LNCAP (cell line): ENCODE measurements at regions not wholly inside any gene's neighbourhood (a gene's known extent, or its start where the extent isn't known, plus 50 kb on each side); places are given as distances from the start of the nearest gene placed in this dataset.

ENCODE experiments used
- CTCF ChIP-seq: fragments of 450-650 bp; IDR thresholded peaks from 2 replicates; pipeline ENCODE4 v1.5.1; 2017; ENCODE audit warnings: mild to moderate bottlenecking

GRCh38 chr17:6352016-6352415, 82.9 kb downstream of the AIPL1 start:
- no peak for TF ChIP-seq CTCF

- no peak for TF ChIP-seq CTCF
These were observed 84.1 kb downstream of the AIPL1 start for GRCh38 chr17:6350806-6351205.

DNA sequence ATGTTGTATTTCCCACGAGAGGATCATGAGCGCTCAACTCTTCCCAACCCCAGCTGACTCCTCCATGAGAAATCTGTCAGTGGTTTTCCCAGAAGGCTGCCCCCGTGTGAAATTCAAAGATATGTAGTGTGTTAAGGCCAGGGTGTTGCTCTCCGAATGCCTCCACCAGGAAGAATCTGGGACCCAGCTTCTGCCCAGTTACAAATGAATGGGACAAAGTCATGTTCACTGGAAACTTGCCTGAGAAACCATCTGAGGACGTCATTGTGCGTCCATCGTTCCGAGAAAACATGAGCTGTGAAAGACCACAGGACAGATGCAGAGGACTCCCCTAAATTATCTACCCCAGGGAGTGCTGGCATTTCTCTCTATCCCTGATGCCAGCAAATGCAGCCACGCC, 86.0 kb downstream of the AIPL1 start:
- no peak for TF ChIP-seq CTCF

- TF ChIP-seq CTCF = no peak
These were observed 87.1 kb downstream of the AIPL1 start for GRCh38 chr17:6347776-6348175.

- TF ChIP-seq CTCF = no peak
These were observed 87.9 kb downstream of the AIPL1 start for GRCh38 chr17:6346986-6347385.

DNA sequence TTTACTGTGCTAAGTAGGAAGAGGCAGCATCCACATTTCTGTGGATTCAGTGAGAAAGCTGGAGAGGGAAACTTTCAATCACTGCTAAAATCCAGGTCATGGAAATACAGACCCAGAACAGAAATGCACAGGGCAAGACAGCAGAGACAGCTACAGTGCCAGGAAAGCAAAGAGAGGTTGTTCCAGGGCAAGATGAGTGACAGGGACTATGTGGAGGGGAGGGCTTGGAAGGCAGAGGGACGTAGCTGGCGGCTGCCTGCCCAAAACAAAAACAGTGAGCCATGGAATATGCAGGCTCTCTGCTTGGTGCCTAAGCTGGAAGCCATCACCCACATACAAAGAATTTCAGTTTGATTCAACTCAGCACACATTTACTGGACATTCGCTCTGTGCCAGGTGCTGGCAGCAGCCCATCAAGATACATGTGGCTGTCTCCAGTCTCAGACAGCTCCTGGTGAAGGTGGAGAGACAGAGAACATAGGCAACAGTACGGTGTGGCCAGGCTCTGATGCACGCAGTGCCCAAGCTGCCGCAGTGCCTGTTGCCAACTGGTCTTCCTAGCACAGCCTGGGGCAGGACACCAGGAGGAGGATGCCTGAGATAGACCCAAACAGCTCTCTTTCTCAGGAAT, 88.7 kb downstream of the AIPL1 start:
- TF ChIP-seq CTCF = no peak

- no peak for TF ChIP-seq CTCF
These were observed 91.2 kb downstream of the AIPL1 start for GRCh38 chr17:6343736-6344135.

DNA sequence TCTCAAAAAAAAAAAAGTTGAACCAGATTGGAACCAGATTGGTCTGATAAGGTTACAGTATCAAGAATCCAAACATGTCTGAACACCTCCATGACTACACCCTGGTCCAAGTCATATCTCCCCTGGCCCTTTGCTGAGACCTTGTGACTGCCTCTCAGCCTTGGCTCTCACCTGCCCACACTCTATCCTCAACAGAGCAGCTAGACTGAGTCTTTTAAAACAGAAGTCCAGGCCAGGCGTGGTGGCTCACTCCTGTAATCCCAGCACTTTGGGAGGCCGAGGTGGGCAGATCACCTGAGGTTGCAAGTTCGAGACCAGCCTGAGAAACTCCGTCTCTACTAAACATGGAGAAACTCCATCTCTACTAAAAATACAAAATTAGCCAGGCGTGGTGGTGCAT, 91.7 kb downstream of the AIPL1 start:
- no peak for TF ChIP-seq CTCF
